ENCODE measurements at regions not wholly inside any gene's neighbourhood (a gene's known extent, or its start where the extent isn't known, plus 50 kb on each side); places are given as distances from the start of the nearest gene placed in this dataset.

DNA sequence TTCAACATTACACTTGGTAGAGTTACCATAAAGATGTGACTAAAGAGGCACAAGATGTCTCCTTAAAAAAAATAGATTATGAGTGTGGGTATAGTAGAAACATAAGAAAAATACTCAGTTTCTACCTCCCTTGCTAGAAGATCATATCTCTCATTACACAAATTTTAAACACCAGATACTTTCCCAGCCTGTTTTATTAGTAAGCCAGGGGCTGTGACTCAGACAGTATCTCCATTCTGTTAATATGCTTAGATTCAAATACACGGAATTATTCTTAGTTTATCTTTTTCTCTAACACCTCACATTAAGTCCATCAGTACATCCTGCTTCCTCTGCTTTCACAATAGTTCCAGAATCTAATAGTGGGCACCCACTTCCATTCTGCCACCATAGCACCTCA, 561.8 kb upstream of the ADAMTS5 start:
- no peak for TF ChIP-seq KAT7 (CRISPR knock-in tag; IDR thresholded peaks at IDR 0.05; ENCODE audit: borderline replicate concordance)
- TF ChIP-seq AFF4 (CRISPR knock-in tag; IDR thresholded peaks at IDR 0.05; ENCODE audit: borderline replicate concordance) = no peak
- no peak for TF ChIP-seq CBFB (CRISPR knock-in tag; IDR thresholded peaks at IDR 0.05; ENCODE audit: low read depth)
- TF ChIP-seq JAZF1 (CRISPR knock-in tag; IDR thresholded peaks at IDR 0.05) = no peak
- no peak for TF ChIP-seq ESRRA (CRISPR knock-in tag; IDR thresholded peaks at IDR 0.05; ENCODE audit: borderline replicate concordance)
